HL-60 (cell line): ENCODE measurements at regions not wholly inside any gene's neighbourhood (a gene's known extent, or its start where the extent isn't known, plus 50 kb on each side); places are given as distances from the start of the nearest gene placed in this dataset.

Experiments
- POLR2AphosphoS5 ChIP-seq: IDR thresholded peaks from 2 replicates; pipeline ENCODE4 v1.6.1; 2012; ENCODE audit warnings: low read depth
- TF ChIP-seq, protein P1 (sequence below): IDR thresholded peaks from one replicate; pipeline ENCODE4 v1.5.1; 2011; ENCODE audit warnings: low read length, control low read depth, inconsistent platforms; ENCODE audit not compliant: insufficient read depth
- TF ChIP-seq, protein P2 (sequence below): IDR thresholded peaks from 2 replicates; pipeline ENCODE4 v1.6.1; 2012; ENCODE audit warnings: low read depth; ENCODE audit not compliant: insufficient replicate concordance

DNA sequence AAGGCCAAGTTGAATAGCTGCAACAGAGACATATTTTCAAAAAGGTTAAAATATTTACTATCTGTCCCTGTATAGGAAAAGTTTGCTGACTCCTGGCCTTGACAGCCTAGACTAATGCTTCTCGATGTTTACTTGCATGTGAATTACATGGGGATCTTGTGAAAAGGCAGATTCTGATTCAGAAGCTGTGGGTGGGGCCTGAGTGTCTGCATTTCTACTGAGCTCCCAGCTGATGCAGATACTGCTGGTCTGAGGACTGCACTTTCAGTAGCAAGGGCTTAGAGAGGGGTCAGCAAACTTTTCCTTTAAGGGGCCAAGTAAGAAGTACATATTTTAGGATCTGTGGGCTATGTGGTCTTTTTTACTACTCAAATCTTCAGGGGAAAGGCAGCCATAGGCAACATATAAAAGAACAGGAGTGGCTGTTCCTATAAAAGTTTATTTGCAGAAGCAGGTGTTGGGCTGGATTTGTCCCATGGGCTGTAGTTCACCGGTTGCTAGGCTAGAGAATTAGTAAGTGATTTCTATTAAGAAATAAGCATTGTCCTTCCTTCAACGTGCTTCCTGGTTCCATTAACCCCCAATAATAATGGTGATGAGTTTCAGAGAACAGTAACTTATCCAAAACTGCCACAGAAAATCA is 97.2 kb upstream of the PDE5A start:
- TF ChIP-seq, protein P1, sequence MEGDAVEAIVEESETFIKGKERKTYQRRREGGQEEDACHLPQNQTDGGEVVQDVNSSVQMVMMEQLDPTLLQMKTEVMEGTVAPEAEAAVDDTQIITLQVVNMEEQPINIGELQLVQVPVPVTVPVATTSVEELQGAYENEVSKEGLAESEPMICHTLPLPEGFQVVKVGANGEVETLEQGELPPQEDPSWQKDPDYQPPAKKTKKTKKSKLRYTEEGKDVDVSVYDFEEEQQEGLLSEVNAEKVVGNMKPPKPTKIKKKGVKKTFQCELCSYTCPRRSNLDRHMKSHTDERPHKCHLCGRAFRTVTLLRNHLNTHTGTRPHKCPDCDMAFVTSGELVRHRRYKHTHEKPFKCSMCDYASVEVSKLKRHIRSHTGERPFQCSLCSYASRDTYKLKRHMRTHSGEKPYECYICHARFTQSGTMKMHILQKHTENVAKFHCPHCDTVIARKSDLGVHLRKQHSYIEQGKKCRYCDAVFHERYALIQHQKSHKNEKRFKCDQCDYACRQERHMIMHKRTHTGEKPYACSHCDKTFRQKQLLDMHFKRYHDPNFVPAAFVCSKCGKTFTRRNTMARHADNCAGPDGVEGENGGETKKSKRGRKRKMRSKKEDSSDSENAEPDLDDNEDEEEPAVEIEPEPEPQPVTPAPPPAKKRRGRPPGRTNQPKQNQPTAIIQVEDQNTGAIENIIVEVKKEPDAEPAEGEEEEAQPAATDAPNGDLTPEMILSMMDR, result no peak
- no peak for TF ChIP-seq POLR2AphosphoS5
- TF ChIP-seq, protein P2, sequence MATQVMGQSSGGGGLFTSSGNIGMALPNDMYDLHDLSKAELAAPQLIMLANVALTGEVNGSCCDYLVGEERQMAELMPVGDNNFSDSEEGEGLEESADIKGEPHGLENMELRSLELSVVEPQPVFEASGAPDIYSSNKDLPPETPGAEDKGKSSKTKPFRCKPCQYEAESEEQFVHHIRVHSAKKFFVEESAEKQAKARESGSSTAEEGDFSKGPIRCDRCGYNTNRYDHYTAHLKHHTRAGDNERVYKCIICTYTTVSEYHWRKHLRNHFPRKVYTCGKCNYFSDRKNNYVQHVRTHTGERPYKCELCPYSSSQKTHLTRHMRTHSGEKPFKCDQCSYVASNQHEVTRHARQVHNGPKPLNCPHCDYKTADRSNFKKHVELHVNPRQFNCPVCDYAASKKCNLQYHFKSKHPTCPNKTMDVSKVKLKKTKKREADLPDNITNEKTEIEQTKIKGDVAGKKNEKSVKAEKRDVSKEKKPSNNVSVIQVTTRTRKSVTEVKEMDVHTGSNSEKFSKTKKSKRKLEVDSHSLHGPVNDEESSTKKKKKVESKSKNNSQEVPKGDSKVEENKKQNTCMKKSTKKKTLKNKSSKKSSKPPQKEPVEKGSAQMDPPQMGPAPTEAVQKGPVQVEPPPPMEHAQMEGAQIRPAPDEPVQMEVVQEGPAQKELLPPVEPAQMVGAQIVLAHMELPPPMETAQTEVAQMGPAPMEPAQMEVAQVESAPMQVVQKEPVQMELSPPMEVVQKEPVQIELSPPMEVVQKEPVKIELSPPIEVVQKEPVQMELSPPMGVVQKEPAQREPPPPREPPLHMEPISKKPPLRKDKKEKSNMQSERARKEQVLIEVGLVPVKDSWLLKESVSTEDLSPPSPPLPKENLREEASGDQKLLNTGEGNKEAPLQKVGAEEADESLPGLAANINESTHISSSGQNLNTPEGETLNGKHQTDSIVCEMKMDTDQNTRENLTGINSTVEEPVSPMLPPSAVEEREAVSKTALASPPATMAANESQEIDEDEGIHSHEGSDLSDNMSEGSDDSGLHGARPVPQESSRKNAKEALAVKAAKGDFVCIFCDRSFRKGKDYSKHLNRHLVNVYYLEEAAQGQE, result no peak
